HepG2 (cell line): ENCODE measurements at regions not wholly inside any gene's neighbourhood (a gene's known extent, or its start where the extent isn't known, plus 50 kb on each side); places are given as distances from the start of the nearest gene placed in this dataset.

ENCODE experiments used
- ATAC-seq: fragments of 200-7000 bp; cut with Tn5 transposase; 3 replicates; pipeline ENCODE4 v1.9.1; 2020; ENCODE audit warnings: mild to moderate bottlenecking, moderate library complexity
- BruUV-seq: library from RNA; stranded (reverse); fragments of 400-500 nt; replicated peaks from 2 replicates; lab custom pipeline; 2021; lab: Mats Ljungman, UMichigan
- CTCF ChIA-PET: fragments of 300-600 bp; formaldehyde crosslinking; extraction: SDS; loops from one replicate; lab custom pipeline; 2021; ENCODE audit warnings: low total read pairs, inconsistent platforms, low intra/inter-chr PET ratio; lab: Yijun Ruan, JAX
- POLR2A ChIA-PET: fragments of 350-600 bp; sonication (Branson Sonifier 250); formaldehyde crosslinking; loops from one replicate; lab custom pipeline; 2020; ENCODE audit warnings: antibody characterized with exemption, inconsistent platforms; lab: Yijun Ruan, JAX
- DNase-seq: peaks from one replicate; pipeline ENCODE4 v3.0.0-alpha.2; 2015; ENCODE audit warnings: low spot score
- FAIRE-seq: peaks from 3 replicates; lab custom pipeline; 2011; peaks lifted over from hg19 to GRCh38; lab: Jason Lieb, UNC
- H2AFZ ChIP-seq: one replicate; pipeline ENCODE4 v1.6.1; 2011; ENCODE audit warnings: low read length, inconsistent platforms
- H3K27ac ChIP-seq: fragments of 300-600 bp; 3 replicates; pipeline ENCODE4 v1.8.0; 2011; ENCODE audit warnings: mixed run types, mild to moderate bottlenecking, mixed read lengths, low read length, inconsistent platforms; ENCODE audit not compliant: insufficient read depth; ENCODE audit errors: extremely low read length
- H3K27me3 ChIP-seq, 2 experiments: fragments of 200-600 bp in 1 of 2; 2 replicates in 1 of 2; 3 replicates in 1 of 2; pipeline versions ENCODE4 v1.6.0 to v1.8.0; 2011; ENCODE audit warnings: low read length in 2 of 2, mild to moderate bottlenecking in 2 of 2, moderate library complexity in 2 of 2, inconsistent platforms in 1 of 2; ENCODE audit not compliant: insufficient read depth in 2 of 2, control insufficient read depth in 1 of 2
- H3K36me3 ChIP-seq, 2 experiments: fragments of 200-600 bp in 1 of 2; replicated peaks in 1 of 2; 2 replicates in 1 of 2; 3 replicates in 1 of 2; pipeline versions ENCODE4 v1.5.1 to v1.8.0; 2011; ENCODE audit warnings: low read length in 2 of 2, inconsistent platforms in 1 of 2; ENCODE audit not compliant: insufficient read depth in 2 of 2, control insufficient read depth in 1 of 2
- H3K4me1 ChIP-seq: 2 replicates; pipeline ENCODE4 v1.5.1; 2012; ENCODE audit warnings: low read length, inconsistent platforms; ENCODE audit not compliant: insufficient read depth
- H3K4me2 ChIP-seq: 2 replicates; pipeline ENCODE4 v1.6.0; 2011; ENCODE audit warnings: low read depth, low read length, inconsistent platforms
- H3K4me3 ChIP-seq, 3 experiments: fragments of 200-600 bp in 1 of 3; sonication (generic), shearing (Covaris generic) in 1 of 3; replicated peaks in 1 of 3; 2 replicates each; pipeline ENCODE4 v1.5.1; 2011 to 2016; ENCODE audit warnings: low read length in 3 of 3, inconsistent platforms in 2 of 3, low read depth in 2 of 3, mild to moderate bottlenecking in 2 of 3, control low read depth in 1 of 3, mixed read lengths in 1 of 3; ENCODE audit not compliant: insufficient read depth in 1 of 3
- H3K79me2 ChIP-seq: one replicate; pipeline ENCODE4 v1.6.1; 2011; ENCODE audit warnings: low read length, inconsistent platforms; ENCODE audit not compliant: insufficient read depth
- H3K9ac ChIP-seq: 2 replicates; pipeline ENCODE4 v1.6.0; 2011; ENCODE audit warnings: mild to moderate bottlenecking, low read depth, low read length, inconsistent platforms; ENCODE audit not compliant: insufficient read depth
- H3K9me3 ChIP-seq: 2 replicates; pipeline ENCODE4 v1.5.1; 2012; ENCODE audit warnings: mild to moderate bottlenecking, low read length
- H4K20me1 ChIP-seq: 2 replicates; pipeline ENCODE4 v1.6.0; 2011; ENCODE audit warnings: inconsistent platforms, mild to moderate bottlenecking, low read length, moderate library complexity; ENCODE audit not compliant: insufficient read depth
- AGO2 ChIP-seq: fragments of 200-400 bp; formaldehyde crosslinking; optimal IDR thresholded peaks from 2 replicates; pipeline ENCODE3; 2017; ENCODE audit warnings: mild to moderate bottlenecking, low read depth, low read length, moderate library complexity
- CC2D1A ChIP-seq: sonication (generic); formaldehyde crosslinking; IDR thresholded peaks from 2 replicates; pipeline ENCODE4 v1.8.1; 2023; ENCODE audit warnings: mild to moderate bottlenecking, missing genetic modification reagents
- KAT7 ChIP-seq: IDR thresholded peaks from 2 replicates; pipeline ENCODE4 v1.6.1; 2018; ENCODE audit warnings: borderline replicate concordance, missing compliant biosample characterization
- NKX3-1 ChIP-seq: sonication (generic); formaldehyde crosslinking; IDR thresholded peaks from 2 replicates; pipeline ENCODE4 v1.5.0; 2020; ENCODE audit warnings: missing genetic modification reagents
- NONO ChIP-seq, 2 experiments: fragments of 450-650 bp in 1 of 2; sonication (generic) in 1 of 2; formaldehyde crosslinking in 1 of 2; IDR thresholded peaks in 1 of 2; conservative IDR thresholded peaks in 1 of 2; 2 replicates each; pipeline versions ENCODE4 v1.6.1 to v1.8.0; 2017 to 2022; ENCODE audit warnings: mild to moderate bottlenecking in 1 of 2, missing genetic modification reagents in 1 of 2, moderate library complexity in 1 of 2
- RCOR2 ChIP-seq: IDR thresholded peaks from 2 replicates; pipeline ENCODE4 v1.6.1; 2016; ENCODE audit warnings: missing biosample characterization, missing genetic modification reagents
- ZNF234 ChIP-seq: sonication (generic); formaldehyde crosslinking; conservative IDR thresholded peaks from 2 replicates; pipeline ENCODE4 v1.5.1; 2020; ENCODE audit warnings: mild to moderate bottlenecking, missing genetic modification reagents
- WGBS: methylation state at CpG from one replicate; pipeline ENCODE4 v1.1.6; 2017; ENCODE audit warnings: low lambda C conversion rate; 5-methylcytosine and 5-hydroxymethylcytosine counted together
- in situ Hi-C: cut with HindIII; loops from 2 replicates; pipeline ENCODE4 v1.10.0; 2017; ENCODE audit warnings: low pct_unique_long_range_greater_than_20kb; ENCODE audit not compliant: extremely low pct_ligation_motif_present
- intact Hi-C: fragments of 100-400 bp; cut with micrococcal nuclease; formaldehyde crosslinking; loops from one replicate; pipeline ENCODE4 v1.10.0; 2022; ENCODE audit not compliant: unreplicated experiment
- TF ChIP-seq, protein P1 (sequence below): IDR thresholded peaks from 2 replicates; pipeline ENCODE4 v1.6.1; 2016; ENCODE audit warnings: low read depth, borderline replicate concordance
- TF ChIP-seq, protein P2 (sequence below): sonication (generic); formaldehyde crosslinking; IDR thresholded peaks from 2 replicates; pipeline ENCODE4 v1.5.0; 2020; ENCODE audit warnings: missing genetic modification reagents, mild to moderate bottlenecking, borderline replicate concordance
- TF ChIP-seq, protein P3 (sequence below): sonication (generic); formaldehyde crosslinking; IDR thresholded peaks from 2 replicates; pipeline ENCODE4 v1.4.0; 2020; ENCODE audit warnings: missing genetic modification reagents
- TF ChIP-seq, protein P4 (sequence below): sonication (generic); formaldehyde crosslinking; IDR thresholded peaks from 2 replicates; pipeline ENCODE4 v1.4.0; 2020; ENCODE audit warnings: missing genetic modification reagents, borderline replicate concordance

DNA sequence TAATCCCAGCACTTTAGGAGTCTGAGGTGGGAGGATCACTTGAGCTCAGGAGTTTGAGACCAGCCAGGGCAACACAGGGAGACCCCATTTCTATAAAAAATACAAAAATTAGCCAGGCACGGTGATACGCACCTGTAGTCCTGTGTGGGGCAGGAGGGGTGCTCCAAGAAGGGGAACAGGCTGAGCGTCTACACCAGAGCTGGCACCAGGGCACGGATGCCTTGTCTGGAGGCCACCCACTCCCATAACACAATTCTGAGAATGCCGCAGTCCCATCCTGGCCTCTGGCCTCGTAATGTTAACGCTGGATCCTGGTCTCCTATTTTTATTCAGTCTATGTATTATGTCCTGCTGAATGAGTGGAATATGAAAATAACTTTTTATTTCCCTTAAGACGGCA lies 161.3 kb downstream of the WSCD1 start:
- no peak overlapping the region for H3K4me2 ChIP-seq
- no peaks in the 10 kb centered on the region for H4K20me1 ChIP-seq
- in situ Hi-C loops: no loop called here
- no peak for FAIRE-seq
- no peak overlapping the region for H3K4me3 ChIP-seq
- H2AFZ ChIP-seq: no peak overlapping the region
- DNase-seq: no peak
- no peak for TF ChIP-seq NONO (IDR thresholded peaks at IDR 0.05)
- no peak for TF ChIP-seq NONO (CRISPR knock-in tag; conservative IDR thresholded peaks at IDR 0.05)
- TF ChIP-seq, protein P1, sequence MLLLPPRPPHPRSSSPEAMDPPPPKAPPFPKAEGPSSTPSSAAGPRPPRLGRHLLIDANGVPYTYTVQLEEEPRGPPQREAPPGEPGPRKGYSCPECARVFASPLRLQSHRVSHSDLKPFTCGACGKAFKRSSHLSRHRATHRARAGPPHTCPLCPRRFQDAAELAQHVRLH (CRISPR knock-in tag): no peak
- TF ChIP-seq AGO2: no peak
- TF ChIP-seq KAT7 (CRISPR knock-in tag): no peak
- no peak for TF ChIP-seq CC2D1A (CRISPR knock-in tag)
- TF ChIP-seq NKX3-1 (CRISPR knock-in tag): no peak
- TF ChIP-seq, protein P2, sequence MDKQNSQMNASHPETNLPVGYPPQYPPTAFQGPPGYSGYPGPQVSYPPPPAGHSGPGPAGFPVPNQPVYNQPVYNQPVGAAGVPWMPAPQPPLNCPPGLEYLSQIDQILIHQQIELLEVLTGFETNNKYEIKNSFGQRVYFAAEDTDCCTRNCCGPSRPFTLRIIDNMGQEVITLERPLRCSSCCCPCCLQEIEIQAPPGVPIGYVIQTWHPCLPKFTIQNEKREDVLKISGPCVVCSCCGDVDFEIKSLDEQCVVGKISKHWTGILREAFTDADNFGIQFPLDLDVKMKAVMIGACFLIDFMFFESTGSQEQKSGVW (CRISPR knock-in tag): no peak
- TF ChIP-seq RCOR2 (CRISPR knock-in tag): no peak
- no peak for TF ChIP-seq ZNF234 (CRISPR knock-in tag)
- TF ChIP-seq, protein P3, sequence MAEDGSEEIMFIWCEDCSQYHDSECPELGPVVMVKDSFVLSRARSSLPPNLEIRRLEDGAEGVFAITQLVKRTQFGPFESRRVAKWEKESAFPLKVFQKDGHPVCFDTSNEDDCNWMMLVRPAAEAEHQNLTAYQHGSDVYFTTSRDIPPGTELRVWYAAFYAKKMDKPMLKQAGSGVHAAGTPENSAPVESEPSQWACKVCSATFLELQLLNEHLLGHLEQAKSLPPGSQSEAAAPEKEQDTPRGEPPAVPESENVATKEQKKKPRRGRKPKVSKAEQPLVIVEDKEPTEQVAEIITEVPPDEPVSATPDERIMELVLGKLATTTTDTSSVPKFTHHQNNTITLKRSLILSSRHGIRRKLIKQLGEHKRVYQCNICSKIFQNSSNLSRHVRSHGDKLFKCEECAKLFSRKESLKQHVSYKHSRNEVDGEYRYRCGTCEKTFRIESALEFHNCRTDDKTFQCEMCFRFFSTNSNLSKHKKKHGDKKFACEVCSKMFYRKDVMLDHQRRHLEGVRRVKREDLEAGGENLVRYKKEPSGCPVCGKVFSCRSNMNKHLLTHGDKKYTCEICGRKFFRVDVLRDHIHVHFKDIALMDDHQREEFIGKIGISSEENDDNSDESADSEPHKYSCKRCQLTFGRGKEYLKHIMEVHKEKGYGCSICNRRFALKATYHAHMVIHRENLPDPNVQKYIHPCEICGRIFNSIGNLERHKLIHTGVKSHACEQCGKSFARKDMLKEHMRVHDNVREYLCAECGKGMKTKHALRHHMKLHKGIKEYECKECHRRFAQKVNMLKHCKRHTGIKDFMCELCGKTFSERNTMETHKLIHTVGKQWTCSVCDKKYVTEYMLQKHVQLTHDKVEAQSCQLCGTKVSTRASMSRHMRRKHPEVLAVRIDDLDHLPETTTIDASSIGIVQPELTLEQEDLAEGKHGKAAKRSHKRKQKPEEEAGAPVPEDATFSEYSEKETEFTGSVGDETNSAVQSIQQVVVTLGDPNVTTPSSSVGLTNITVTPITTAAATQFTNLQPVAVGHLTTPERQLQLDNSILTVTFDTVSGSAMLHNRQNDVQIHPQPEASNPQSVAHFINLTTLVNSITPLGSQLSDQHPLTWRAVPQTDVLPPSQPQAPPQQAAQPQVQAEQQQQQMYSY: no peak
- TF ChIP-seq, protein P4, sequence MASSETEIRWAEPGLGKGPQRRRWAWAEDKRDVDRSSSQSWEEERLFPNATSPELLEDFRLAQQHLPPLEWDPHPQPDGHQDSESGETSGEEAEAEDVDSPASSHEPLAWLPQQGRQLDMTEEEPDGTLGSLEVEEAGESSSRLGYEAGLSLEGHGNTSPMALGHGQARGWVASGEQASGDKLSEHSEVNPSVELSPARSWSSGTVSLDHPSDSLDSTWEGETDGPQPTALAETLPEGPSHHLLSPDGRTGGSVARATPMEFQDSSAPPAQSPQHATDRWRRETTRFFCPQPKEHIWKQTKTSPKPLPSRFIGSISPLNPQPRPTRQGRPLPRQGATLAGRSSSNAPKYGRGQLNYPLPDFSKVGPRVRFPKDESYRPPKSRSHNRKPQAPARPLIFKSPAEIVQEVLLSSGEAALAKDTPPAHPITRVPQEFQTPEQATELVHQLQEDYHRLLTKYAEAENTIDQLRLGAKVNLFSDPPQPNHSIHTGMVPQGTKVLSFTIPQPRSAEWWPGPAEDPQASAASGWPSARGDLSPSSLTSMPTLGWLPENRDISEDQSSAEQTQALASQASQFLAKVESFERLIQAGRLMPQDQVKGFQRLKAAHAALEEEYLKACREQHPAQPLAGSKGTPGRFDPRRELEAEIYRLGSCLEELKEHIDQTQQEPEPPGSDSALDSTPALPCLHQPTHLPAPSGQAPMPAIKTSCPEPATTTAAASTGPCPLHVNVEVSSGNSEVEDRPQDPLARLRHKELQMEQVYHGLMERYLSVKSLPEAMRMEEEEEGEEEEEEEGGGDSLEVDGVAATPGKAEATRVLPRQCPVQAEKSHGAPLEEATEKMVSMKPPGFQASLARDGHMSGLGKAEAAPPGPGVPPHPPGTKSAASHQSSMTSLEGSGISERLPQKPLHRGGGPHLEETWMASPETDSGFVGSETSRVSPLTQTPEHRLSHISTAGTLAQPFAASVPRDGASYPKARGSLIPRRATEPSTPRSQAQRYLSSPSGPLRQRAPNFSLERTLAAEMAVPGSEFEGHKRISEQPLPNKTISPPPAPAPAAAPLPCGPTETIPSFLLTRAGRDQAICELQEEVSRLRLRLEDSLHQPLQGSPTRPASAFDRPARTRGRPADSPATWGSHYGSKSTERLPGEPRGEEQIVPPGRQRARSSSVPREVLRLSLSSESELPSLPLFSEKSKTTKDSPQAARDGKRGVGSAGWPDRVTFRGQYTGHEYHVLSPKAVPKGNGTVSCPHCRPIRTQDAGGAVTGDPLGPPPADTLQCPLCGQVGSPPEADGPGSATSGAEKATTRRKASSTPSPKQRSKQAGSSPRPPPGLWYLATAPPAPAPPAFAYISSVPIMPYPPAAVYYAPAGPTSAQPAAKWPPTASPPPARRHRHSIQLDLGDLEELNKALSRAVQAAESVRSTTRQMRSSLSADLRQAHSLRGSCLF: no peak
- TF ChIP-seq, all 625 proteins: peak for 0
- no peaks in the 10 kb centered on the region for H3K79me2 ChIP-seq
- intact Hi-C loops: no loop called here
- 33% methylated on average over 8 of the region's 8 CpGs for WGBS
- ChIA-PET CTCF (no interaction called here), POLR2A (no interaction called here)
- no peak for ATAC-seq
- H3K27ac ChIP-seq: no peak overlapping the region
- no TSS peak for BruUV-seq
- no peaks in the 10 kb centered on the region for H3K4me1 ChIP-seq
- H3K9ac ChIP-seq: no peak overlapping the region
- no peaks in the 10 kb centered on the region for H3K36me3 ChIP-seq
- H3K27me3 ChIP-seq: peaks cover 2 to 21% of the 10 kb centered on the region in 2 experiments; a peak in 3 of 5 replicates
- no peaks in the 10 kb centered on the region for H3K9me3 ChIP-seq
